Esophagus muscularis mucosa (tissue), 4 donors: ENCODE measurements at regions not wholly inside any gene's neighbourhood (a gene's known extent, or its start where the extent isn't known, plus 50 kb on each side); places are given as distances from the start of the nearest gene placed in this dataset.

Source experiments
- CTCF ChIP-seq, 3 experiments: fragments of 200-600 bp in 2 of 3; fragments of 450-650 bp in 1 of 3; sonication (generic) in 2 of 3; IDR thresholded peaks; one replicate each; pipeline ENCODE4 v1.5.1; 2017 to 2019; ENCODE audit warnings: antibody characterized with exemption in 3 of 3, mild to moderate bottlenecking in 2 of 3, moderate library complexity in 1 of 3
- EP300 ChIP-seq: sonication (generic); formaldehyde crosslinking; IDR thresholded peaks from one replicate; pipeline ENCODE4 v1.6.1; 2017; ENCODE audit warnings: antibody characterized with exemption
- POLR2A ChIP-seq: fragments of 450-650 bp; IDR thresholded peaks from one replicate; pipeline ENCODE4 v1.6.1; 2017; ENCODE audit warnings: antibody characterized with exemption, moderate library complexity, mild to moderate bottlenecking, low read depth
- POLR2AphosphoS5 ChIP-seq, 2 donors: sonication (generic); formaldehyde crosslinking; IDR thresholded peaks; one replicate each; pipeline ENCODE4 v1.6.1; 2017; ENCODE audit warnings: antibody characterized with exemption in 2 of 2

- TF ChIP-seq CTCF (IDR thresholded peaks at IDR 0.05), result no peak
- TF ChIP-seq POLR2A, result no peak
- TF ChIP-seq EP300, result no peak
- no peak for TF ChIP-seq POLR2AphosphoS5 (IDR thresholded peaks at IDR 0.05)
Observed at GRCh38 chr5:91652678-91653077, 269.6 kb upstream of the ARRDC3 start.
